ENCODE measurements at regions not wholly inside any gene's neighbourhood (a gene's known extent, or its start where the extent isn't known, plus 50 kb on each side); places are given as distances from the start of the nearest gene placed in this dataset.
"Not testable (repeated sequence)": the region's sequence is repeated elsewhere in the genome, so short reads cannot be mapped to it uniquely, and the experiment has no call there.

DNA sequence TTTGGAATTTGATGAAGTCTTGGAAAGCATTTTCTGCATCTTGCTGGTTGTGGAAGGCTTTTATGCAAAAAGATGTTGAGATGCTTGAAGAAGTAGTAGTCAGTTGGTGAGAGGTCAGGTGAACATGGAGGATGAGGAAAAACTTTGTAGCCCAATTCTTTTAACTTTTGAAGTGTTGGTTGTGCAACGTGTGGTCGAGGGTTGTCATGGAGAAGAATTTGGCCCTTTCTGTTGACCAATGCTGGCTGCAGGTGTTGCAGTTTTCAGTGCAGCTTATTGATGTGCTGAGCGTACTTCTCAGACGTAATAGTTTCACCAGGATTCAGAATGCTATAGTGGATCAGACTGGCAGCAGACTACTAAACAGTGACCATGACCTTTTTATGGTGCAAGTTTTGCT is 508.4 kb upstream of the MAP2 start:
- H3K36me3 ChIP-seq (ENCODE audit: control insufficient read depth in 1 of 2, insufficient read depth in 2 of 2, low read length in 2 of 2): no peaks in the 10 kb centered on the region
- no peak overlapping the region for H3K9ac ChIP-seq (ENCODE audit: low read depth in 1 of 2, low read length in 2 of 2)
- H3K4me1 ChIP-seq (ENCODE audit: control insufficient read depth in 1 of 2, insufficient read depth in 2 of 2, low read length in 2 of 2): no peaks in the 10 kb centered on the region
- no peaks in the 10 kb centered on the region for H3K27me3 ChIP-seq (ENCODE audit: control insufficient read depth in 1 of 2, insufficient read depth in 2 of 2, low read length in 2 of 2)
- no peaks in the 10 kb centered on the region for H3K9me3 ChIP-seq (ENCODE audit: control insufficient read depth in 1 of 2, low read length in 2 of 2)
- H3K27ac ChIP-seq (ENCODE audit: low read depth, low read length): no peak overlapping the region
- no peak overlapping the region for H3K4me3 ChIP-seq (ENCODE audit: low read depth in 1 of 2, low read length in 2 of 2)

DNA sequence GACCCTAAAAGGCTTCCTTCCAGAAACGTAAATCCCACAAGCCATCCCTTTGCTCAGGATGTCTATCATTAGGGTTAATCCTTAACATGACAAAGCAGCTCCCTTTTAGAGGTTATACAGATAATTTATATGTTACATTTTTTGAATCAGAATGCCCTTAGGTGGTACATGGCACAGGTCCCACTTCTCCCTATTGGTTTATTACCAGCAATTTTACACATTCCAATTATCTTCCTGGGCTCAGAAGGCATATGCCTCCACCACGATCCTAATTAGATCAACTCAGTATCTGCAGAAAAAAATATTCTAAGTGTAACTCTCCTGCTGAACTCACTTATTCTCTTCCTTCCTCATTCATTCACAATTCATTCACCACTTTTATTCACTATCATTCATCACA is 507.0 kb upstream of the MAP2 start:
- Histone ChIP-seq H3K4me1 (ENCODE audit: control insufficient read depth in 1 of 2, insufficient read depth in 2 of 2, low read length in 2 of 2) (no peaks in the 10 kb centered on the region), H3K4me3 (ENCODE audit: low read depth in 1 of 2, low read length in 2 of 2) (no peak overlapping the region), H3K27me3 (ENCODE audit: control insufficient read depth in 1 of 2, insufficient read depth in 2 of 2, low read length in 2 of 2) (no peaks in the 10 kb centered on the region), H3K36me3 (ENCODE audit: control insufficient read depth in 1 of 2, insufficient read depth in 2 of 2, low read length in 2 of 2) (no peaks in the 10 kb centered on the region), H3K9me3 (ENCODE audit: control insufficient read depth in 1 of 2, low read length in 2 of 2) (no peaks in the 10 kb centered on the region), H3K27ac (ENCODE audit: low read depth, low read length) (no peak overlapping the region), H3K9ac (ENCODE audit: low read depth in 1 of 2, low read length in 2 of 2) (no peak overlapping the region)

DNA sequence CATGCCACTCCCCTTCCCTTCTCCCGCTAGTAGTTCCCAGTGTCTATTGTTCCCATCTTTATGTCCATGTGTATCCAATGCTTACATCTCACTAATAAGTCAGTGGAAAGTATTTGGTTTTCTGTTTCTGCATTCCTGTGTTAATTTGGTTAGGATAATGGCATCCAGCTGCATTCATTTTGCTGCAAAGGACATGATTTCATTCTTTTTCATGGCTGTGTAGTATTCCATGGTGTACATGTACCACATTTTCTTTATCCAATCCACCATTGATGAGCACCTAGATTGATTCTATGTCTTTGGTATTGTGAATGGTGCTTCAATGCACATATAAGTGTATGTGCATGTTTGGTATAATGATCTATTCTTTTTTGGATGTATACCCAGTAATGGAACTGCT is 502.5 kb upstream of the MAP2 start:
- not testable (repeated sequence) for H3K4me1 ChIP-seq (ENCODE audit: control insufficient read depth in 1 of 2, insufficient read depth in 2 of 2, low read length in 2 of 2); H3K4me3 ChIP-seq (ENCODE audit: low read depth in 1 of 2, low read length in 2 of 2); H3K9ac ChIP-seq (ENCODE audit: low read depth in 1 of 2, low read length in 2 of 2); H3K9me3 ChIP-seq (ENCODE audit: control insufficient read depth in 1 of 2, low read length in 2 of 2); H3K36me3 ChIP-seq (ENCODE audit: control insufficient read depth in 1 of 2, insufficient read depth in 2 of 2, low read length in 2 of 2); H3K27ac ChIP-seq (ENCODE audit: low read depth, low read length); H3K27me3 ChIP-seq (ENCODE audit: control insufficient read depth in 1 of 2, insufficient read depth in 2 of 2, low read length in 2 of 2)

DNA sequence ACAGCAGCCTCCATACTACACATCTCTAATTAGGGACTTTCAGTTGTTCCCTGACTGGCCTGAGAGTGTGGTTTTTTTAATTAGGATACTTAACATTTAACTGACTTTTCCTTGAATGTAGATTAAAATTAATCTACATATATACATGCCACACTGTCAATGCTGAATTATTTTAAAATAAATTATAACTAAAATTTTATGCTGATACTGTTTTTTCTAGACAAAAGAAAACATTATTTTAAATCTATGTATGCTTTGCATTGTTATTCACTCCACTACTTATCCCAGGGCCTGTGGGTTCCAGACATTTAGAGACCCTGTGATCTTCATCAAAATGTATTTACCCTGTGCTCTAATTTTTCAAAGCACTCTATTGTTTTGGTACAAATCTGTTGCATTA is 496.0 kb upstream of the MAP2 start:
- no peaks in the 10 kb centered on the region for H3K4me1 ChIP-seq (ENCODE audit: control insufficient read depth in 1 of 2, insufficient read depth in 2 of 2, low read length in 2 of 2)
- H3K36me3 ChIP-seq (ENCODE audit: control insufficient read depth in 1 of 2, insufficient read depth in 2 of 2, low read length in 2 of 2): no peaks in the 10 kb centered on the region
- no peak overlapping the region for H3K9ac ChIP-seq (ENCODE audit: low read depth in 1 of 2, low read length in 2 of 2)
- no peak overlapping the region for H3K27ac ChIP-seq (ENCODE audit: low read depth, low read length)
- H3K9me3 ChIP-seq (ENCODE audit: control insufficient read depth in 1 of 2, low read length in 2 of 2): no peaks in the 10 kb centered on the region
- no peaks in the 10 kb centered on the region for H3K27me3 ChIP-seq (ENCODE audit: control insufficient read depth in 1 of 2, insufficient read depth in 2 of 2, low read length in 2 of 2)
- no peak overlapping the region for H3K4me3 ChIP-seq (ENCODE audit: low read depth in 1 of 2, low read length in 2 of 2)

DNA sequence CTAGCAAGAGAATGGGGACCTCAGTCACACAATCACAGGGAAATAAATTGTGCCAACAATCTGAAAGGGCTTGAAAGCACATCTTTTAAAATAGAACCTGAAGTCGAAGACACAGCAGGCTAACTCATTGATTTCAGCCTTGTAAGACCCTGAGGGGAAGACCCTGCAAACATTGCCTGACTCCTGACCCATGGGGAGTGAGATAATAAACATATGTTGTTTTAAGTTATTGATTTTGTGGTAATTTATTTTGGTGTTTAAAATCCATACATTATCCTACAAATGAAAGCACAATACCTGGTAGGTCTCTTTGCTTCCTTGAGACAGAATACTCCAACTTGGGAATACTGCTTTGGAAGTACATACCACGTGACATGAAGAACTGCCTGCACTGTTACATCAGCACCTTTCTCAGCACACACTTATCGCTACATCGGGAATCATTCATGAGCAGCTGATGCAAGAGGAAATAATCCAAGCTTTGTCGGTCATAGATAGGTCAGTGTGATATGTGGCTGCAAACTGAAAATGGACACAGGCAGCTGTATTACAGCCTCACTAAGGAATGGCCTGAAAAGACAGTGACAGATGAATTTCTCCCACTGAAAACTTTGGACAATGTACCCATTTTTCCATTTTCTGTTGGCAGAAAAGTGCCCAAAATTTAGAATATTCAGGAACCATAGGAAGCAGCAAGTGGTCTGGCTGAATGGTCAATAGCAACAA is 494.5 kb upstream of the MAP2 start:
- no peaks in the 10 kb centered on the region for H3K36me3 ChIP-seq (ENCODE audit: control insufficient read depth in 1 of 2, insufficient read depth in 2 of 2, low read length in 2 of 2)
- no peak overlapping the region for H3K27ac ChIP-seq (ENCODE audit: low read depth, low read length)
- no peaks in the 10 kb centered on the region for H3K4me1 ChIP-seq (ENCODE audit: control insufficient read depth in 1 of 2, insufficient read depth in 2 of 2, low read length in 2 of 2)
- H3K4me3 ChIP-seq (ENCODE audit: low read depth in 1 of 2, low read length in 2 of 2): no peak overlapping the region
- no peaks in the 10 kb centered on the region for H3K27me3 ChIP-seq (ENCODE audit: control insufficient read depth in 1 of 2, insufficient read depth in 2 of 2, low read length in 2 of 2)
- no peaks in the 10 kb centered on the region for H3K9me3 ChIP-seq (ENCODE audit: control insufficient read depth in 1 of 2, low read length in 2 of 2)
- H3K9ac ChIP-seq (ENCODE audit: low read depth in 1 of 2, low read length in 2 of 2): no peak overlapping the region

DNA sequence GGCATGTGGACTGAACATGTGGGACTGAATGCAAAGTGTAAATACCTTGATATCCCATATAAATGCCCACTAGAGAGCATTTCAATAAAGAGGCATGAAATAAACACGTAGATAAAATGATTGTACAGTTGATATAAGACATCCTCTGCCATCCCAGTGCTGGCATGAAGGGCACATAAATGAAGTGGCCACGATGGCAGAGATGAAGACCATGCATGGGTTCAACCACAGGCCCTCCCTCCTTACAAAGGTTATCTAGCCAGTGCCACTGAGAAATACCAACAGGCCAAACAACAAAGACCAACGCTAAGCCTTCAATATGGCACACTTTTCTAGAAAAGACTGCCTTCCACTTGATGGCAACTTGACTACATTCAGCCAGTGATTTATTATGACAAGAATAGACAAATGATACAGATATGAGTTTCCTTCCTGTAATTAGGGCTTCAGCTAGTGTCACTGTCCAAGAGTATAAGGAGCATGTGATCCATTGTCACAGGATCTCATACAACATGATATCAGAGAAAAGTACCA is 493.9 kb upstream of the MAP2 start:
- no peak overlapping the region for H3K9ac ChIP-seq (ENCODE audit: low read depth in 1 of 2, low read length in 2 of 2)
- no peak overlapping the region for H3K4me3 ChIP-seq (ENCODE audit: low read depth in 1 of 2, low read length in 2 of 2)
- no peaks in the 10 kb centered on the region for H3K4me1 ChIP-seq (ENCODE audit: control insufficient read depth in 1 of 2, insufficient read depth in 2 of 2, low read length in 2 of 2)
- H3K27me3 ChIP-seq (ENCODE audit: control insufficient read depth in 1 of 2, insufficient read depth in 2 of 2, low read length in 2 of 2): no peaks in the 10 kb centered on the region
- H3K27ac ChIP-seq (ENCODE audit: low read depth, low read length): no peak overlapping the region
- no peaks in the 10 kb centered on the region for H3K36me3 ChIP-seq (ENCODE audit: control insufficient read depth in 1 of 2, insufficient read depth in 2 of 2, low read length in 2 of 2)
- no peaks in the 10 kb centered on the region for H3K9me3 ChIP-seq (ENCODE audit: control insufficient read depth in 1 of 2, low read length in 2 of 2)

DNA sequence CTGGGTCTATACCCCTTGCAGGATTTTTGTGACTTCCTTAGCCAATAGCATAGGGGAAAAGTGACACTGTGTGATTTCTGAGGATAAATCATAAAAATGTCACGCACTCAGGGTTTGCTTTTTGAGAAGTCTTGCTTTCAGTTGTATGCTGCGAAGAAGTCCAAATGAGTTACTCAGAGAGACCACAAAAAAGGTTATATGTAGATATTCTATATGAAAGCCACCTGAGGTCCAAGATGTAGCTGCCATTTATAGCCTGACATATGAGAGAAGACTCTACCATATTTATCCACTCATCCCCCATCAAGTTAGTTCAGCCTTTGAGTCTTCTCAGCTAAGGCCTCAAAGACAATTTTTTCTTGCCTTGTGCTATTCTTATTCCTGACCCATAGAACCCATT is 488.3 kb upstream of the MAP2 start:
- H3K9ac ChIP-seq (ENCODE audit: low read depth in 1 of 2, low read length in 2 of 2): no peak overlapping the region
- no peaks in the 10 kb centered on the region for H3K4me1 ChIP-seq (ENCODE audit: control insufficient read depth in 1 of 2, insufficient read depth in 2 of 2, low read length in 2 of 2)
- no peaks in the 10 kb centered on the region for H3K9me3 ChIP-seq (ENCODE audit: control insufficient read depth in 1 of 2, low read length in 2 of 2)
- no peak overlapping the region for H3K4me3 ChIP-seq (ENCODE audit: low read depth in 1 of 2, low read length in 2 of 2)
- H3K27ac ChIP-seq (ENCODE audit: low read depth, low read length): no peak overlapping the region
- H3K36me3 ChIP-seq (ENCODE audit: control insufficient read depth in 1 of 2, insufficient read depth in 2 of 2, low read length in 2 of 2): no peaks in the 10 kb centered on the region
- no peaks in the 10 kb centered on the region for H3K27me3 ChIP-seq (ENCODE audit: control insufficient read depth in 1 of 2, insufficient read depth in 2 of 2, low read length in 2 of 2)

DNA sequence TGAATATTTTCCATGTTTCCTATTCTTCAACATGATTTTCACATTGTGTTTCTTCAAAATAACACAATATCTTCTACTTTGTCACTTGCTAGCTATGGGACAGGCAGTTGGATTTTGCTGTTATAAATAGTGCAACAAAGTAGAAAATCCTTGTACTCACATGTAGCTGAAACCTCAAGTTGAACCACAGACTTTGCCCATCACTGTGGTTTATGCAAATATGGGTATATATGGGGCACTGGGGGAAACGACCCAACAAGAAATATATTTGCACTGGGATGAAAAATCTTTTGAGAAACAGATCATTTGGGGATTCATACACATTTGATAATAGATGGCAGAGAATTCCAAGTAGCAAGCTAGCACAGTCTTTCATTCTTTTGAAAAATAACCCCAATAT is 486.3 kb upstream of the MAP2 start:
- no peaks in the 10 kb centered on the region for H3K4me1 ChIP-seq (ENCODE audit: control insufficient read depth in 1 of 2, insufficient read depth in 2 of 2, low read length in 2 of 2)
- H3K27ac ChIP-seq (ENCODE audit: low read depth, low read length): no peak overlapping the region
- no peaks in the 10 kb centered on the region for H3K36me3 ChIP-seq (ENCODE audit: control insufficient read depth in 1 of 2, insufficient read depth in 2 of 2, low read length in 2 of 2)
- H3K4me3 ChIP-seq (ENCODE audit: low read depth in 1 of 2, low read length in 2 of 2): no peak overlapping the region
- H3K9me3 ChIP-seq (ENCODE audit: control insufficient read depth in 1 of 2, low read length in 2 of 2): no peaks in the 10 kb centered on the region
- no peaks in the 10 kb centered on the region for H3K27me3 ChIP-seq (ENCODE audit: control insufficient read depth in 1 of 2, insufficient read depth in 2 of 2, low read length in 2 of 2)
- H3K9ac ChIP-seq (ENCODE audit: low read depth in 1 of 2, low read length in 2 of 2): no peak overlapping the region

DNA sequence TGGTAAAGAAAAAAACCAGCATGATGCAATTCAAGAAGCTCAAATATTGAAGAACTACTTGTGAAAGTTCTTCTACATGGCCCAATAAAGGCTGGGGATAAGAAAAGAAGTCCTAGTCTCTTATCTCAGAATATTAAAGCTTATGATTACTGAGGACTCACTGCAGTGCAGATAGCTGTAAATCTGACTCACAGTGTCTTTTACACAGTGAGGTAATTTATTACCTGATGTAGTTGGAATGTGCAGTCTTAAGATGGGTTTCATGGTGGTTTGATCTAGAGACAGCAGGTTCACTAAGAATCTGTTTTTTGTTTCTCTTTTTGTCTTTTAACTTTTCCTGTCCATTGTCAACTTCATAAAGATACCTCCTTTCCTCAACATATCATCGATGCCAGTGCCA is 484.0 kb upstream of the MAP2 start:
- no peaks in the 10 kb centered on the region for H3K27me3 ChIP-seq (ENCODE audit: control insufficient read depth in 1 of 2, insufficient read depth in 2 of 2, low read length in 2 of 2)
- H3K9ac ChIP-seq (ENCODE audit: low read depth in 1 of 2, low read length in 2 of 2): no peak overlapping the region
- no peak overlapping the region for H3K27ac ChIP-seq (ENCODE audit: low read depth, low read length)
- H3K4me3 ChIP-seq (ENCODE audit: low read depth in 1 of 2, low read length in 2 of 2): no peak overlapping the region
- no peaks in the 10 kb centered on the region for H3K36me3 ChIP-seq (ENCODE audit: control insufficient read depth in 1 of 2, insufficient read depth in 2 of 2, low read length in 2 of 2)
- no peaks in the 10 kb centered on the region for H3K4me1 ChIP-seq (ENCODE audit: control insufficient read depth in 1 of 2, insufficient read depth in 2 of 2, low read length in 2 of 2)
- no peaks in the 10 kb centered on the region for H3K9me3 ChIP-seq (ENCODE audit: control insufficient read depth in 1 of 2, low read length in 2 of 2)

DNA sequence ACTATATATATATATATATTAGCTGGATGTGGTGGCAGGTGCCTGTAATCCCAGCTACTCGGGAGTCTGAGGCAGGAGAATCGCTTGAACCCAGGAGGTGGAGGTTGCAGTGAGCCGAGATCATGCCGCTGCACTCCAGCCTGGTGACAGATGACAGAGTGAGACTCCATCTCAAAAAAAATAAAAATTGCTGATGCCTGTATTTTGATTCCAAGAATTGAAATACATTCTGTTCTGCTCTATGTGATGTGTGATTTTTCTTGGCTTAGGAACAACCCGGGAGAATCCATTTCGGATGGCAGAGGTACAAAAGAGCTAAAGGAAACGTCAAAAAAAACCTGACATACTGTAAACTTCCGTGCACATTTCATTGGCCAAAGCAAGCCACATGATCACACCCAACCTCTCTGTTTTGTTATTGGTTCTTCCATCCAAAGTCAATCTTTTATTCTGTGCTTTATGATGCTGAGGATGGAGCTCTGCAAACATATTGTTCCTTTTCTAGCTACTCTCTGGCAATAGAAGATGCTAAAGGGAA is 478.1 kb upstream of the MAP2 start:
- Histone ChIP-seq H3K27me3 (ENCODE audit: control insufficient read depth in 1 of 2, insufficient read depth in 2 of 2, low read length in 2 of 2) (no peaks in the 10 kb centered on the region), H3K27ac (ENCODE audit: low read depth, low read length) (no peak overlapping the region), H3K9ac (ENCODE audit: low read depth in 1 of 2, low read length in 2 of 2) (no peak overlapping the region), H3K4me1 (ENCODE audit: control insufficient read depth in 1 of 2, insufficient read depth in 2 of 2, low read length in 2 of 2) (no peaks in the 10 kb centered on the region), H3K36me3 (ENCODE audit: control insufficient read depth in 1 of 2, insufficient read depth in 2 of 2, low read length in 2 of 2) (no peaks in the 10 kb centered on the region), H3K9me3 (ENCODE audit: control insufficient read depth in 1 of 2, low read length in 2 of 2) (no peaks in the 10 kb centered on the region), H3K4me3 (ENCODE audit: low read depth in 1 of 2, low read length in 2 of 2) (no peak overlapping the region)
